GM13977 (cell line): ENCODE measurements at regions not wholly inside any gene's neighbourhood (a gene's known extent, or its start where the extent isn't known, plus 50 kb on each side); places are given as distances from the start of the nearest gene placed in this dataset.
A peak's percentile ranks its signal among the peaks of the same experiment; 100 is the strongest.

ENCODE experiments used
- DNase-seq: peaks from one replicate; pipeline ENCODE4 v3.0.0; 2012; ENCODE audit warnings: low spot score
- in situ Hi-C: fragments of 300-500 bp; cut with MboI; formaldehyde crosslinking; loops from one replicate; pipeline ENCODE4 v1.12.0; 2022; ENCODE audit warnings: low sequenced_read_pairs, low pct_unique_long_range_greater_than_20kb, mixed read lengths, inconsistent platforms; ENCODE audit not compliant: unreplicated experiment
- TF ChIP-seq, protein P1 (sequence below): IDR thresholded peaks from 2 replicates; pipeline ENCODE4 v1.5.1; 2012; ENCODE audit warnings: mild to moderate bottlenecking, control low read depth; ENCODE audit not compliant: insufficient read depth; ENCODE audit errors: extremely low read depth, missing control alignments

DNA sequence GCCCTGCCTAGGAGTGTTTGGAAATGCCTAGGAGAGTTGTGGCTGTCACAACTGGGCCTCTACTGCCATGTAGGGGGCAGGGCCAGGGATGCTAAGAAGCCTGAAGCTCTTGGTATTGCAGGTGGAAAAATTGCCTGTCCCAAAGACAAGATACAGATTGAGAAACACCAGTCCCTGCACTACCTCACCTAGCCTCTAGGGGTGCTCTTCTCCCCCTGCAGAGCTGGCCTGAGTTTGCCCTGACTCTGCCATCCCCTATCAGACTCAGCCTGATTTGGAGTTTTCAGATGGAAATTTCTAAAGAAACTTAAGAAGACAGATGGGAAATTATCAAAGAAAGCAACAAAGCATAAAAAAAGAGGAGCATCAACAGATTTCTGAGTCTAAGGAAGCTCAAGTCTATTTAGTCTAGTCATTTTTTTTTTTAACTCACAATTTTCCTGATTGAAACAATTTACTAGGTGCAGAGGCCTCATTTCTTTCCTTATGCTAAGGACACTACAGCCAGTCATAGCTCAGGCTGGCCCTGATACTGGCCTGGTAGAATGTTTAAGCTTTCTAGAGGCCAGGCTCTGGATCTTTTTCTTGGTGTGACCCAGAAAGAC, 61.4 kb upstream of the LRRN2 start:
- in situ Hi-C loops, result no loop called here
- TF ChIP-seq, protein P1, sequence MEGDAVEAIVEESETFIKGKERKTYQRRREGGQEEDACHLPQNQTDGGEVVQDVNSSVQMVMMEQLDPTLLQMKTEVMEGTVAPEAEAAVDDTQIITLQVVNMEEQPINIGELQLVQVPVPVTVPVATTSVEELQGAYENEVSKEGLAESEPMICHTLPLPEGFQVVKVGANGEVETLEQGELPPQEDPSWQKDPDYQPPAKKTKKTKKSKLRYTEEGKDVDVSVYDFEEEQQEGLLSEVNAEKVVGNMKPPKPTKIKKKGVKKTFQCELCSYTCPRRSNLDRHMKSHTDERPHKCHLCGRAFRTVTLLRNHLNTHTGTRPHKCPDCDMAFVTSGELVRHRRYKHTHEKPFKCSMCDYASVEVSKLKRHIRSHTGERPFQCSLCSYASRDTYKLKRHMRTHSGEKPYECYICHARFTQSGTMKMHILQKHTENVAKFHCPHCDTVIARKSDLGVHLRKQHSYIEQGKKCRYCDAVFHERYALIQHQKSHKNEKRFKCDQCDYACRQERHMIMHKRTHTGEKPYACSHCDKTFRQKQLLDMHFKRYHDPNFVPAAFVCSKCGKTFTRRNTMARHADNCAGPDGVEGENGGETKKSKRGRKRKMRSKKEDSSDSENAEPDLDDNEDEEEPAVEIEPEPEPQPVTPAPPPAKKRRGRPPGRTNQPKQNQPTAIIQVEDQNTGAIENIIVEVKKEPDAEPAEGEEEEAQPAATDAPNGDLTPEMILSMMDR, result peak; percentile 85
- peak; percentile 50 for DNase-seq

DNA sequence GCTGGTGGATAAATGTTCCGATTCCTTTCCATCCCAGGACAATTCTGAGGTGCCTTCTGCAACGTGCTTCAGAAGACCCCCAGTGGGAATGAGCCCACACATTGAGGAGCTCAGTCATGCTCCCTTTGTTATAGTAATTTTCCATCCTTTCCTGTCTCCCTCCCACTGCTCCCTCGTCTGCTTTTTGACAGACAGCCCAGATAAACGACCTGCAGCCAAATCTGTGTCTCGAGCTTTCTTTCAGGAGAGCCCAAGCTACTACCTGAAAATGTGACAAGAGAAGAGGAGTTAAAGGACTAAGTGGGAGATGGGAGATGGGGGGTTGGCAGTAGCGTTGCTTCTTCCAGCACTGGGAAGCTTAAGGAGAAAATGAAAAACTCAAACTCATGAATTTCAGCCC, 65.9 kb upstream of the LRRN2 start:
- TF ChIP-seq, protein P1, result no peak
- in situ Hi-C loops, result no loop called here
- no peak for DNase-seq

DNA sequence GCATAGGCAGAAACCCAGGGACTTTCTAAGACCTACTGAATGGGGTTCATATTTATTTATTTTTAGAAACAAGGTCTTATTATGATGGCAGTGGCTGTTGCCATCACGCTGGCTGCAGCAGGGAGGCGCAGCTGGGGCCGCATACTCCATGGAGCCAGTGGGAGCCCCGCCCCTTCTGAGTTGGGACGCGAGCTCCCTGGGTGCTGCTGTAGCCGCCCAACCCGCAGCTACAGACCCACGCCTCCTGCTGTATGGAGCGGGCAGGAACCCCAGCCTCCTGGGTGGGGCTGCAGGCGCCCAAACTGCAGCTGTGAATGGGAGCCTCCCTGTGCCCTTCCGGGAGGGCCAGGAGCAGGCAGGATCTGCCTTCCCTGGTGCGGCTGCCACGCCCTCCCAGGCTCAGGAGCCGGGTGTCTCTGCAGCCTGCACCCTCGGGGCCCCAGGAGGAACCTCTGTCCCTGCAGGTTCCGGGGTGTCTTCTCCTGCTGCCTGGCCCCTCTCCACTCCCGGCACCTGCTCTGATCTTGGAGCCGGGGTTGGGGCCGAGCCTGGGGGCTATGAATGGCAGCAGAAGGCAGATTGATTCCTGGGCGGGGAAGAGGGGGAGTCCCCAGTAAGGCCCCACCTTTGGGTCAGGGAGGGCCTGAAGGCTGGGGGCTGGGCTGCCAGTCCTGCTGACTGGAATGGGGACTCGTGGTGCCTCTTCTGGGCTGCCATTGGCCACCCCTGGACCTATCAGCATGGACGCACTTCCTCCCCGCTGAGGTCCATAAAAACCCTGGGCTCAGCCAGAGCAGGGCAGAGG, 66.5 kb upstream of the LRRN2 start:
- in situ Hi-C loops, result no loop called here
- TF ChIP-seq, protein P1, result no peak
- DNase-seq, result no peak

- in situ Hi-C loops, result no loop called here
- TF ChIP-seq, protein P1, result no peak
These were observed 67.1 kb upstream of the LRRN2 start for GRCh38 chr1:204752688-204753040.

GRCh38 chr1:204754821-204755220, 69.3 kb upstream of the LRRN2 start:
- TF ChIP-seq, protein P1, result no peak
- no peak for DNase-seq
- in situ Hi-C loops, result no loop called here

More at GRCh38 chr1:204752688-204753040, 67.1 kb upstream of the LRRN2 start:
- DNase-seq, result no peak

DNA sequence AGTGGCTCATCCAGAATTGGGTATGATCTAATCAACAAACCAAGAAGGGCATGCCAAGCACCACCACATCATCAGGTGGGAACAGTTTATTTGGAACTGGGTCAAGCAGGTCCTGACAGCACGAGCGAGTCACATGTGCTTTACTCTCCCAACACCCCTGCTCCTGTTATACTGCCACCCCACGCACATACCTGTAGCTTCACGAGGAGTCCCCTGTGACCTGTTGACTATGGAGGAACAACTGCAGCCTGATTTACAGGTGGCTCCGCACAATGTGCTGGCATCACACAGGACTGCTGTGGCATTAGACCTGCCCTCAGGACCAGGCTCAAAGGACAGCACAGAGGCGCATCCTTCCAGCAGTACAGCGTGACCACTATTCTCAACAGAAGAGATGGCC, 70.8 kb upstream of the LRRN2 start:
- in situ Hi-C loops, result no loop called here
- DNase-seq, result no peak
- TF ChIP-seq, protein P1, result no peak
